GM21367 (cell line): ENCODE measurements at regions not wholly inside any gene's neighbourhood (a gene's known extent, or its start where the extent isn't known, plus 50 kb on each side); places are given as distances from the start of the nearest gene placed in this dataset.

Experiments used
- ATAC-seq: cut with Tn5 transposase; IDR thresholded peaks from one replicate; pipeline ENCODE4 v1.9.1; 2021; ENCODE audit not compliant: unreplicated experiment

GRCh38 chr2:181374781-181375675 lies 82.2 kb upstream of the ITGA4 start:
- peak; percentile 63 for ATAC-seq

DNA sequence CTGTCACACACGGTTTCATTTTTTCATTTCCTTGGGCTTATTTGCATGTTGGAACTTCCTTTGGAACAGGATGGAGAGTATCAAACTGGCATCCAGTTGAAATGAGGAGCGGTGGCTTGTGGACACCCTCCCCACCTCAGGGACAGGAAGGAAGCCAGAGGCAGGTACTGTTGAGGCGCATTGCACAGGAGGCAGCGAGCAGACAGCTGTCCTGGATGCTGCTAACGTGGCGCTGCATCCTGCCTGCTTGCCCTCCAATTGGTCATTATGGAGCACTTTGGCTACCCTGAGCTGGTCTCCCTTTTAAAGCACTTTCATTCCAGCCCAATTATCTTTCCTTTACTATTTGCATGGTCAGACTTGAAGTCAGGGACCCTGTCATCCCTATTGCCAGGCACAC lies 80.7 kb upstream of the ITGA4 start:
- no peak for ATAC-seq

DNA sequence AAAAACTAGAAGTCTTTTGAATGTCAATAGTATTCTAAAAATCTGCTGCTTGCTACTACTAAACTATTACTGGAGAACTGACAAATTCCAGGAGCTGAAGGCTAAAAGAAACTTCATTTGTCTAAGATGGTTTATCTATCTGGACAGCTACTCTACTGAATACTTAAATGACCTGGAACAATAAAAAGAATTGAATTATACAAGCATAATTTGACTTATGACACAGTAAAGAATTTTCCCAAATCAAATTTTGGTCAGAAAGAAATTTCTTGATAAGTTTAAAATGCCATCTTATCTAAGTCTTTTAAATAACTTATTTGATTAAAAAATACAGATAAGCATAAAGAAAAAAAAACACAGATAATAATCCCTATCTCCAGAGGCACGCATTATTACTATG lies 80.2 kb upstream of the ITGA4 start:
- ATAC-seq = no peak

DNA sequence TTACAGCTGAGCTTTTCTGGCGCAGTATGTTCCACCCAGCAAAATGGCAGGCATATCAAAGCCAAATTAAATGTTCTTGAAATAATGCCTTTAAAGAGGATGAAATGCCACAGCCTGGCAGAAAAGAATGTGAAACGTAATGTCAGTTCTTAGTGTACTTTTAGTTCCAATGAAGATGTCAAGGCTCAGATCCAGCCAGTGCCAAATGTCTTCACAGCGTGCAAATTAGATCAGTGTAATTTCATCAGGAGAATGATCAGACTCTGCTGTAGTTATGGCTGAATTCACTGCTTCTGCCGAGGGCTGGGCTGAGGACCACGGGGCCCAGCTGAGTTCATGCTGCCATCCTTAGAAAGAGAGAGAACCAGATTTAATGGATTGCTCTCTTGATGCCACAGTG lies 78.7 kb upstream of the ITGA4 start:
- ATAC-seq = no peak

DNA sequence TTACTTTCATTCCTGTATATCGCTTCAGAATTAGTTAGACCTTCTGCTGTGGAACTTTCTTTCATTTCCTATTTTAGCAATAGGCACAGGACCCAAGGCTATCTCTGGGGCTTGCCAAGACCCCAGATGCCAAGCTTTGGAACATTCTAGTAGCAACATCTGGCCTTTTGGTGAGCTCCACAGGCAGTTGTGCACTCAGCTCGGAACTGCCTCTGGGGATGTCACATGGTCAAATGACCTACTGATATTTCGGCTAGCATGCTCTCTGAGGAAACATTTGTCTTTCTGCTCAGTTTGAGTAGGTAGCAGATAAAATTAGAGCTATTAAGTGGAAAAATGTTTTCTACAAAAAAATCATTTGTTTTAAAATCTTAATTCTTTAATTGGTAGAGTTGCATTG lies 76.6 kb upstream of the ITGA4 start:
- ATAC-seq = no peak

DNA sequence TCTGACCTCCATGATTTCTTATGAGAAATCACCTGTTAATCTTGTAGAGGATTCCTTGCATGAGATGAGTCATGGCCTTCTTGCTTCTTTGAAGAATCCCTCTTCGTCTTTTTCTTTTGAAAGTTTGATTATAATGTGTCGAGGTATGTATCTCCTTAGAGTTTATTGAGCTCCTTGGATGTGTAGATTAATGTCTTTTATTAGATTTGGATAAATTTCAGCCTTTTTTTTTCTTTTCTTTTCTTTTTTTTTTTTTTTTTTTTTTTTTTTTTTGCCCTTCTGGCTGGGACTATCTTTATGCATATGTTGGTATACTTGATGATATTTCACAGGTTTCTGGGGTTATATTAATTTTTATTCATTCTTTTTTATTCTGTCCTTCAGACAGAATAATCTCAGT lies 72.3 kb upstream of the ITGA4 start:
- ATAC-seq = no peak

GRCh38 chr2:181389524-181389923 lies 67.7 kb upstream of the ITGA4 start:
- ATAC-seq = no peak

GRCh38 chr2:181393472-181393871 lies 63.7 kb upstream of the ITGA4 start:
- ATAC-seq = no peak

GRCh38 chr2:181394741-181395437 lies 62.3 kb upstream of the ITGA4 start:
- ATAC-seq = no peak

GRCh38 chr2:181395851-181396250 lies 61.3 kb upstream of the ITGA4 start:
- ATAC-seq = no peak

- ATAC-seq = no peak
These were observed 60.7 kb upstream of the ITGA4 start for GRCh38 chr2:181396256-181397123.

DNA sequence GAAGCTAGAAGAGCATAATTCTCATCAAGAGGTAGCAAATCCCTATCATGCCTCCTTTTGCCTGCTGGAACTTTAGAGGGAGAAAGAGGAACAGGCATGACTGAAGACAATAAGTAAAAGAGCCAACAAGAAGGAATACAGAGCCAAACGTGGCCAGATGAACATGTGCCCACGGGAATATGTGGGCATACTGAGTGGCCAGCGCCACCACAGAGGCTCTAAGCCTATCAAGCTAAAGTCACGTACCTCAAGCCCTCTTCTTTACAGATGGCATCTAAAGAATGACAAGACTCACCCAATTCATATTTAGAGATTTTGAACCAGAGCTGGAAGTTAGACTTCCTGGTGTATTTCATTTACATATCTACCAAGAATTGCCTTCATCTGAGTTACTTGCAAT lies 59.9 kb upstream of the ITGA4 start:
- ATAC-seq = no peak

DNA sequence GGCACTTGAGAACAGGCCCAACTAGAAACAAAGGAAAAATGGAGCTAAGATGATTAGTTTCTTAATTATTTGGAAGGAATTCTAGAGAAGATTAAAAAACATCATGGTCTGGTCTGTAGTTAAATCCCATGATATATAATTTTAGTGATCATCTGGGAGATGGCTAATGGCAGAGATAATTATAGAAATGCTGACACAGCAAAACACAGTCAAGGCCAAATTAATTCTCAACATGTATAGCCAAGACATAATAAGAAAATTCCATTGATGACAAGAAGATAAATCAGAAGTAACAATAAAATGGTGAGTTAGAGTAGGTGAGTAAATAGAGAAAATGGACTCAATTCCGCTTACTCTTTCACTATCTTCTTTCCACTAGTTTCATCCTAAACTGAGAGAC lies 59.2 kb upstream of the ITGA4 start:
- ATAC-seq = no peak

DNA sequence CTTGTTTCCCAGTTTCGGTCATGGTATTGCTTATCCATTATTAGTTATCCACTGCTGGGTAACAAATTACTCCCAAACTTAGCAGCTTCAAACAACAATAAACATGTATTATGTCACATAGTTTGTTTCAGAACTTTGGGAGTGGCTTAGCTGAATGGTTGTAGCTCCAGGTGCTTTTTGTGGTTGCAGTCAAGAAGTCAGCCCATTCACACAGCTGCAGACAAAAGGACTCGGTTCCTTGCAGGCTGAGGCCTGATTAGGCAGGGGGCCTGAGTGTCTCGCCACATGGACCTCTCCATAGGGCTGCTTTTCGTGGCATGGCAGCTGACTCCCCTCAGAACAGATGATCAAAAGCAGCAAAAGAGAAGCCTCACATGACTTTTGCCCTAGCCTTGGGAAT lies 58.2 kb upstream of the ITGA4 start:
- ATAC-seq = no peak

GRCh38 chr2:181404472-181404871 lies 52.7 kb upstream of the ITGA4 start:
- ATAC-seq = no peak

GRCh38 chr2:181407171-181407570 lies 50.0 kb upstream of the ITGA4 start:
- ATAC-seq = no peak
